ENCODE measurements at regions not wholly inside any gene's neighbourhood (a gene's known extent, or its start where the extent isn't known, plus 50 kb on each side); places are given as distances from the start of the nearest gene placed in this dataset.

- no peak for DNase-seq
Observed at GRCh38 chr4:81632581-81633299, 161.0 kb upstream of the RASGEF1B start.

- peak; percentile 56 to 88 (median 68) for DNase-seq
Observed at GRCh38 chr4:81631958-81632441, 160.3 kb upstream of the RASGEF1B start.

GRCh38 chr4:81629366-81629765 lies 157.7 kb upstream of the RASGEF1B start:
- DNase-seq, result no peak

DNA sequence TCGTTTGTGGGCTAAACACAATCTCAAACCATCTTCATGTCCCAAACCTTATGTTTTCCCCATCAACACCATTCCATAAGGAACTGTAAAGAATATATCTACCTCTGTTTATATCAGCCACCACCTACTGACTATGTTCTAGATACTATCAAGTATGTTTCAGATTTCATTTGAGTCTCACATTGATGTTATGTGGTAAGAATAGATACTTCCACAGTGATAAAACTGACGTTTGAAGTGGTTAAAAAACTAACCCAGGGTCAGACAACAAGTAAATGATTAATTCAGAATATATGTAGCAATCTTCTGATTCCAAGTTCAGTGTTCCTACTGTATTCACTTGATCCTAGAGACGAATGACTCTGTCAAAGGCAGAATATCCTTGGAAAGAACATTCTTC lies 156.8 kb upstream of the RASGEF1B start:
- DNase-seq, result no peak

DNA sequence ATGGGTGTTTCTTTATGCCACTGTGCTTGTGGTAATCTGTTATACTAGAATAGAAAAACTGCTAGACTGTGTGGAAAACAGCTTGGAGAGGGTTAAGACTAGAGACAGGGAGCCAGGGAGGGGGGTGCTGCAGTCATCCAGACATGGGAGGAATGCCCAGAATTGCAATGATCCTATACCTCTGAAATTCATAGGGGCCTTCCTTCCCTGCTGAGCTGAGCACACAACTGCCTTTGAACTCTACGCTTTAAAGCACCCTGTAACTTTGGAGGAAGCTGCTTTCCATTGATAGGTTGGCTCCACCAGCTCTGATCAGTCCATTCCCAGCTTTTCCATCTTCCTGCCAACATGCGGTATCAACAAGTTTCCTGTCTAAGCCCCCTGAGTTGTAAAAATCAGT lies 155.9 kb upstream of the RASGEF1B start:
- peak in 1 of 3 donors; percentile 58 for DNase-seq

DNA sequence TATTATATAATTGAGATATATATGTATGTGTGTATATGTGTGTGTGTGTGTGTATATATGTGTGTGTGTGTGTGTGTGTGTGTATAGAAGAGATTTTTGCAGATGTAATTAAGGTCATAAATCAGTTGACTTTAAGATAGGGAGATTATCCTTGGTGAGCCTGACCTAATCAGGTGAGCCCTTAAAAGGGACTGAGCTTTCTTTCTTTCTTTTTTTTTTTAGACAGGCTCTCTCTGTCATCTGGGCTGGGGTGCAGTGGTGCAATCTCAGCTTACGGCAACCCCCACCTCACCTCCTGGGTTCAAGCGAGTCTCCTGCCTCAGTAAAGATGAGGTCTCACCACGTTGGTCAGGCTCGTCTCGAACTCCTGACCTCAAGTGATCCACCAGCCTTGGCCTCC lies 155.1 kb upstream of the RASGEF1B start:
- DNase-seq, result no peak

GRCh38 chr4:81625422-81626417 lies 154.0 kb upstream of the RASGEF1B start:
- DNase-seq, result no peak

GRCh38 chr4:81623434-81623833 lies 151.7 kb upstream of the RASGEF1B start:
- no peak for DNase-seq

- DNase-seq, result no peak
Observed at GRCh38 chr4:81622474-81623184, 150.9 kb upstream of the RASGEF1B start.

DNA sequence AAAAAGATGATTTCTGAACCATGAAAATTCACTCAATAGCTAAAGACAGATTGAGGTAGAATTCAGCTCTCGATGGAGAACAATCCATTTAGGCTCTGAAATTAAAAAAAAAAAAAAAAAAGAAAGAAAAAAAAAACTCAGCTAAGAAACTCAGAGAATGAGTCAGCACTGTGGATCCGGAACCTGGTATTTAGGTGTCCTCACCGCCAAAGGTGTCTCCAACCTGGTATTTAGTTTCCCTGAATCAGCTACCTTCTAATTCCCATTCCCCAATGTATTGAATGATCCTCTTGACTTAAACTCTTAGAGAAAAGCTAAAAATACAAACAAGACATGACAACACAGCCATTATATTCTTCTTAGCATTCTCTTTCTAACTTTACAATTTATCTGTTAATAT lies 150.3 kb upstream of the RASGEF1B start:
- DNase-seq, result no peak

DNA sequence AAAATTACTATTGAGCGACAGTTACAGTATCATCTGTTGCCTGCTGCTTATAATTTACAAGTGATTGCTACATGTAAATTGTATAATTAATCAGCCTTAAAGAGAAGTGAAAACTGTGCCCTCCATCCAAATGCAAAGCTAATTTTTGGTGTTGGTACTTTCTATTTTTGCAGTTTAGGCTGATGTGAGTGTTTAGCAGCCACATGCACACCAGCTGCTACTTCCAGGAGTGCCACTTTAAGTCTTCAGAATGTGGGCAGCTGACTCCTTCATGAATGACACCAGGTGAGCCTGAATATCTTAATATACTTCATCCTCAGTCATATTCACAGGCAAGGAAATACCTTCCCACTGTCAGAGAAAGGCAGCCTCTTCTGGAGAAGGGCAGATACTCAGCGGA lies 149.8 kb upstream of the RASGEF1B start:
- no peak for DNase-seq

DNA sequence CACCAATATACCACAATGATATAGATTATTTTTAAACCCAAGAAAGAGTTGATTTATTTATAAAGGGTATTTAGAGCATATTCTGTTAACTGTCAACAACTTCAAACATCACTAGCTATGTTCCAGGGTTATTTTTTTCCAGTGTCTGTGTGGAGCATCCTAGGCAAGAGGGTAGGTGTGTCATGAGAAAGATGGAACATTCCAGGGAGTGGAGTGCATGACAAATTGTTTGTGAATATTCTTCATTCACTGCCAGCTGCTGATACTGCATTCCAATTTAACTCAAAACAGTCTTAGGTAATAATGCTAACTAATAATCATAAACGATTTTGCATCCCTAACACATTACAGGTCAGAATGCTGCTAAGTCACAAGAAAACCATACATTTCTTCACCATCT lies 148.7 kb upstream of the RASGEF1B start:
- DNase-seq, result no peak

GRCh38 chr4:81617545-81617944 lies 145.8 kb upstream of the RASGEF1B start:
- no peak for DNase-seq

DNA sequence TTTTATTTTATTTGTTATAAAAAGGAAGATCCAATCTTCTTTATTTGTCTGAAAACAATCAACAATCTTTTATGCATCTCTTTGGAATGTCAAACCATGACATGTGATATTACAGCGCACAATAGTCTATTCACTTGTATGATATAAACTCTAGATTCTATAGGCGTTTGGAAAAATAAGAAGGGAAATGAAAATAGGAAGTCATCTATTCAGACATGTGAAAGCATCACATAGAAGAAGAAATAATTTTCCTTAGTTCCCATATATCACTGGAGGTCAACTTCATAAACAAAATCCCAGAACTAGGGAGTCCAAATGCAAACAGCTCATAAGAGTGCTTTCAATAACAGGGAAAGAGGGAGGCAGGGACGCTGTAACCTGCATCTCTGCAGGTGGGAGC lies 139.5 kb upstream of the RASGEF1B start:
- no peak for DNase-seq

- no peak for DNase-seq
Observed at GRCh38 chr4:81609844-81610243, 138.1 kb upstream of the RASGEF1B start.

GRCh38 chr4:81607950-81608349 lies 136.2 kb upstream of the RASGEF1B start:
- no peak for DNase-seq

GRCh38 chr4:81606801-81607501 lies 135.2 kb upstream of the RASGEF1B start:
- peak in 2 of 3 donors; percentile 16 to 43 for DNase-seq

DNA sequence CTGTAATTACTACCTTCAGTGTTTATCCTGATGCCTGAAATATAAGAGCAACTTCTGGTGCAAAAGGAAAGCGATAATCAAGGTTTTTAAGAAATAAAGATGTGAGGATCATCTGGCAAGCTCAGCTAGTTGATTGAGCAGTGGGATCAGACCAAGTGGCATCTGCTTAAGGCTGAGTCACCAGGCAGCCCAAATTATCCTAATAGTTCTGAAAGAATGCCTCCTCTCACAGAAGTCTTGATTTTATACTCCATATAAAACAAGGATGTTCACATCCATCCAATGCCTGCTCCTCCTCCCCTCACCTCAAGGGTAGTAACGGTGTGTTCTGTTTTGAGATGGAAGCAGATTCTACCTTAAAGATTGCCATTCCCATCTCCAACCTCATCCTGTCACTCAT lies 134.5 kb upstream of the RASGEF1B start:
- DNase-seq, result no peak

- DNase-seq, result no peak
Observed at GRCh38 chr4:81605271-81605670, 133.6 kb upstream of the RASGEF1B start.

DNA sequence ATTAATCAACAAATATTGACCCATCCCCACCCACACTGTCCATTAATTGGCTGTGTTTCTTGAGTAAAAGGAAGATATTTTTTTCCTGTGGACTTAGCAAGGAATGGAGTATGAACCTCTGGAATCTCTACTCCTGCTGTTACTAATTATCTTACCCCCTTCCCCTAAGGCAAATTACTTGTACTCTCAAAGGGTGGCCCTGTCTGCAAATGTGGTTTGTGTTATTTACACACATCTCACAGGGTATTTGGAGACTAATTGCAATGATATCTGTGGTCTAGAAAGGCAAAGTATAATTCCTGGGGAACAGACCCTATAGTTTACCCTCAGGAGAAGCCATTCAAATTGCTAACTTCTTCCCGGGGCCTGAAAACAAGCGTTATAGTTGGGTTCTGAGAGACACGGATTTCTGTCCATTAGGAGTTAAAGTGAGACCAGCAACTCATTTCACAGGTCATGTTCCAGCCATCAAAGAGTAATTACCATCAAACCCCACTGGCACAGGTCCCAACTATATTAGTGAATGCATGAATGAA lies 133.0 kb upstream of the RASGEF1B start:
- DNase-seq, result no peak

GRCh38 chr4:81602854-81603253 lies 131.1 kb upstream of the RASGEF1B start:
- DNase-seq, result no peak

Data from muscle of back (tissue), 3 donors.